HG03196 (cell line): ENCODE measurements at regions not wholly inside any gene's neighbourhood (a gene's known extent, or its start where the extent isn't known, plus 50 kb on each side); places are given as distances from the start of the nearest gene placed in this dataset.

Experiments used
- ATAC-seq: cut with Tn5 transposase; IDR thresholded peaks from one replicate; pipeline ENCODE4 v1.9.1; 2021; ENCODE audit not compliant: unreplicated experiment

- ATAC-seq: no peak
These were observed 191.7 kb upstream of the CPEB2 start for GRCh38 chr4:14810568-14810967.

GRCh38 chr4:14812101-14812500, 190.2 kb upstream of the CPEB2 start:
- no peak for ATAC-seq

DNA sequence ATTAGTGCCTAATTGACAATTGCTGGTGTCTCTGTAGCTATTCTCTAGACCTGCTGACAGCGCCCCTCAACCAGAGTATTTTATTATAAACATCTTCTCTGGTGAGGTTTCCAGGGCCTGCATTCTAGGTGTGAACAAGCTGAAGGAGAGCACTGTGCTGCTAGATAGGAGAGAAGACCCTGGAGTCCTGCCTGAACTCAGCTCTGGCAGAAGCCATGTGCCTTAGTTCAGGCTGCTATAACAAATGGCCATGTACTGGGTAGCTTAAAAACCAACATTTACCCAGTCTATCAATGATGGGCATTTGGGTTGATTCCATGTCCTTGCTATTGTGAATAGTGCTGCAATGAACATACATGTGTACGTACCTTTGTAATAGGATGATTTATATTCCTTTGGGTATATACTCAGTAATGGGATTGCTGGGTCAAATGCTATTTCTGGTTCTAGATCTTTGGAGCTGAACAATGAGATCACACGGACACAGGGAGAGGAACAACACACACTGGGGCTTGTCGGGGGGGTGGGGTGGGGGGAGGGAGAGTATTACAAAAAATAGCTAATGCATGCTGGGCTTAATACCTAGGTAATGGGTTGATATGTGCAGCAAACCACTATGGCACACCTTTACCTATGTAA, 185.5 kb upstream of the CPEB2 start:
- ATAC-seq: no peak

- ATAC-seq: no peak
These were observed 178.1 kb upstream of the CPEB2 start for GRCh38 chr4:14824189-14824588.

DNA sequence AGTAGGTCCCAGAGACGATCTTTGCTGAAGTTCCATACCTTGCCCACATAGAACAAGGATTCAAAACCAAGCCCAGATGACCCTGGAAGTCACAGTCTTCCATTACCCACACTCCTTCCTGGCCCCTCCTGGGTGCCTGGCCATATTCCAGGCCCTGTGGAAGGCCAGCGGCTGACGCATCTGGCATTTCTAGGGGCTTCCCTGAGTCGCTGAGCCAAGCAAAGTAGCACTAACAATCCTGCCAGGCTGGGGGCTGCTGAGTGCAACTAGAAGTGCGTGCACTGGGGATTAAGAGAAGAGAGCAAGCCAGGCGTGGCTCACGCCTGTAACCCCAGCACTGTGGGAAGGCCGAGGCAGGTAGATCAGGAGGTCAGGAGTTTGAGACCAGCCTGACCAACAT, 175.2 kb upstream of the CPEB2 start:
- no peak for ATAC-seq

- ATAC-seq: no peak
These were observed 172.5 kb upstream of the CPEB2 start for GRCh38 chr4:14829795-14830194.

GRCh38 chr4:14831416-14831815, 170.9 kb upstream of the CPEB2 start:
- ATAC-seq: no peak

DNA sequence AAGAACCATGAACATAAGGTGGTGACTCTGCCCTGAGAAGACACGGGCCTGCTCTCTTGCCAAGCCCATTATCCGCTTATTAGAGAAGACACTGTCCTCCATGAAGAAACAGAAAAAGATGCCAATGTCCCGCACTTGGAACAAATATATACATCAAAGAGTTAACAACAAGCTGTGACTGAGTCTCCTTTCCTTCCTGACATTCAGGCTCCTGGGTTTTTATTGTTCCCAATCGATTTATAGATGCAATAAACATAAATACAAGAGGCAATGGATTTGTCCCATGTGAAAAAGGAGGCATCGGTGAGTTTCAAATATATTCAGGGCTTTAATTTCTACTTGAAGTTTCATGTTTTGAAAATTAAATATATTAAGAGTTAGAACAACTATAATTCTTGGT, 169.2 kb upstream of the CPEB2 start:
- ATAC-seq: no peak

GRCh38 chr4:14834382-14834781, 167.9 kb upstream of the CPEB2 start:
- no peak for ATAC-seq

- ATAC-seq: no peak
These were observed 167.0 kb upstream of the CPEB2 start for GRCh38 chr4:14835288-14835687.

DNA sequence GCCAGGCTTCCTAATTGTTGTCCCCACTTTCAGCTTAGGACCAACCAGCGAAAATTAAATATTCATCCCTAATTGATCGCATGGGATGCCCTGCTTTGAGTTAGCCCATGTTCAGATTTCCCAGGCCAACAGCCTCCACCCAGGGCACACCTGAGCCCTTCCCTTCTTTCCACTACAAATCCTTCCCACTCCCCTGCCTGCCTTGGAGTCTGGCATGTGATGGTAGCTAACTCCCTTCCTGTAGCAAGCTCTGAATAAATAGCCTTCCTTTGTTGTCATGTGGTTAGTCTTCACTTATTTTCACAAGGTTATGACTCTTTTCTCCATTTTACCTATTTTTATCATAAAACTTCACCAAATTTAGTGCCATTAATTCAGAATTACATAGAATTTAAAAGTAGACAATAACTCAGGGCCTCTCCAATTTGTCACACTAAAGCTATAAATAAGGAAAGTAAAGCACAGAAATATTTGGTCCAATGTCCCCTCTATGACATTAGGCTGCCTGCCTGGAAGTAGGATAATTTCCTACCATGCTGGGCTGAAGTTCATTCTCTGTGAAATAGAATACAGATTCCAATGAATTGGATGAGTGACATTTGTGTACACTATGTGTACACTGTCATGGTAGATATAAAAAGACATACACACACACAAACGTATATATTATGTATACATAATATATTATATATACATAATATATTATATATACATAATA, 166.4 kb upstream of the CPEB2 start:
- ATAC-seq: no peak

GRCh38 chr4:14837860-14838259, 164.4 kb upstream of the CPEB2 start:
- no peak for ATAC-seq

DNA sequence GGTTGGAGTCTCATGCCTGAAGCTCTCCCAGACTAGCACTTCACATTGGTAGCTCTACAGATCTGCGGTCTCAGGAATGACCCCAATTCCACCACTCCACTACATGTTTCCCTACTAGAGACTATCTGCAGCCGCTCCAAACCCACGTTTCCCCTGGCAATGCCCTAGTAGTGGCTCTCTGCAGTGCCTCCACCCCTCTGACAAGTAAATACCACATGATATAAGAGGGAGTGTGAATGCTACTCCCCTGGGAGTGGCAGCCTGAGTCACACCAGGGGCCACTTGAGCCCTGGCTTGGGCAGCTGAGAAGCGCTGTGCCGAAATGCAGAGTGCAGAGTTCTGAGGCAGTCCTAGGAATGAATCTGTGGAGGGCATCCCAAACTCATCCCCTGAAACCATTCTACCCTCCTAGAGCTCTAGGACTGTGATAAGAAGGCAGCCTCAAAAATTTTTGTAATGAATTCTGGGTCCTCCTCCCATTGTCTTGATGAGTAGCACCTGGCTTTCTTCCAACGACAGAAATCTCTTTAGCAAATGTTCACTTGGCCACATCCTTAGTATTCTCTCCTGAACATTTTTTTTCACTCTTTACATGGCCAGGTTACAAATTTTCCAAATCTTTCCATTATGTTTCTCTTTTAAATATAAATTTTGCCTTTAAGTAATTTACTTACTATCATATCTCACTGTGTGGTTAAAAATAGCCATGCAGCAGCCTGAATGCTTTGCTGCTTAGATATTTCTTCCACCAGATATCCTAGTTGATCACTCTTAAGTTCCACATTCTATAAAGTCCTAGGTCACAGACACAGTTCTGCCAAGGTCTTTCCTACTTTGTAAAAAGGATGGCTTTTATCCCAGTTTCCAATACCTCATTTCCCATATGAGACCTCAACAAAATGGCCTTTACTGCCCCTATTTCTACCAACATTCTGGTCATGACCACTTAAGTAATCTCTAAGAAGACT, 160.2 kb upstream of the CPEB2 start:
- no peak for ATAC-seq

GRCh38 chr4:14842964-14843630, 159.2 kb upstream of the CPEB2 start:
- ATAC-seq: no peak

GRCh38 chr4:14844061-14844460, 158.2 kb upstream of the CPEB2 start:
- no peak for ATAC-seq

- ATAC-seq: no peak
These were observed 154.1 kb upstream of the CPEB2 start for GRCh38 chr4:14848229-14848628.

DNA sequence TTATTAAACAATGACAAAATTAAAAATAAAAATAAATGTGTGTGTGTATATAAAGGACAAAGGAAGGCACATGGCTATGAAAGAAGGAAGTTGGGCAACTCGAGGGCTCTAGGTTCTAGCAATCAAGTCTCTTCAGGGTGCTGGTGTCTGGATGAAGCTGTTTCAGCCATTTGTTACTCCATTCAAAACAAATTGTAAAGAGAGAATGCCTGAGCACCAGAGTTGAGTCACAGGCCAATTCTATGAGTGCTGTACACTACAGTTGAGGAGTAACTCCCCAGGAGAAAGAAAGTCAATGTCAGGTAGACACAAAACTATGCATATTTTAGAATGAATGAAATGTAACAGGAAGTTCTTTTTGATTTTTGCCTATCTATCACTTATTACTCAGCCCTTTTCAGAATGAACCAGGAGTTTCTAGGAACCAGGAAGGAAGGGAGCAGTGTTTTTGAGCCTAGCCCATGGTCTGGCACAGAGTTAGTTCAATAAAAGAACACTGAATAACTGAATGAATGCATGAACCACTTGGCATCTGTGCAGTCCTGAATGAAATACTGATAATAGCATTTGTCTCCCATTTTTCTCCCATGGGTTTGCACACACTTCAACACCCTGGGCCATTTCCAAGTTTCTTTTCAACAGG, 151.7 kb upstream of the CPEB2 start:
- ATAC-seq: no peak

GRCh38 chr4:14853176-14853943, 148.9 kb upstream of the CPEB2 start:
- no peak for ATAC-seq

GRCh38 chr4:14855719-14856061, 146.6 kb upstream of the CPEB2 start:
- no peak for ATAC-seq
